HG03565 (cell line): ENCODE measurements at regions not wholly inside any gene's neighbourhood (a gene's known extent, or its start where the extent isn't known, plus 50 kb on each side); places are given as distances from the start of the nearest gene placed in this dataset.

ENCODE experiments used
- ATAC-seq: cut with Tn5 transposase; IDR thresholded peaks from one replicate; pipeline ENCODE4 v1.9.1; 2021; ENCODE audit warnings: mild to moderate bottlenecking, moderate library complexity; ENCODE audit not compliant: unreplicated experiment

DNA sequence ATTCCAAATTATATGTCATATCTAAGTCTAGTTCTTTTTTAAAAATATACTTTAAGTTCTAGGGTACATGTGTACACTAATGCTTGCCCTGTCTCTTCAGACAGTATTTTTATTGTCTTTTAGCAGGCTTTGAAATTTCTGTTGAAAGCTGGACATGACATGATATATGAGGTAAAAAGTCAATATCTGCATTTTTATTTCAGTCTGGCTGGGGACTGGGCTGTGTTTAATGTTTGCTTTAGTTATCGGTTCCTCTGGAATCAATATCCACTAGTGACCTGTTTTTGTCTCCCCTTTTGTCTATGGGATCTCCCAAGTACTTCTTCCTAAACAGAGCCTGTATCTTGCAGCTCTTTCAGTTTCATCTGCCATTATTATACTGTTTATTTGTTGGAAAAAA lies 786.2 kb upstream of the GJE1 start:
- no peak for ATAC-seq

DNA sequence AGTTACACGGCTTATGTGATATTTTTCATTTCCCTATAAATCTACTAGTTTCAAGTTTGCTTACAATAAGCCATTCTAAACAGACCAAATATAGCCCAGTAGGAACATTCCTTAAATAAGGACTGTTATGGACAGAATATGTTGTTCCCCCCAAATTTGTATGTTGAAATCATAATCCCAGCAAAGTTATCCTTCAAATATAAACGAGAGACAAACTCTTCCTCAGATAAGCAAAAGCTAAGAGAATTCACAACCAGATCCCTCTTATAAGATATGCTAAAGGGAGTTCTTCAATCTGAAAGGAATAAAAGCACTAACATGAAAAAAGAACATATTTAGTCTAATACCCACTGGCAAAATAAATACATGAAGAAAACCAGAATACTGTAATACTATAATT lies 795.5 kb upstream of the GJE1 start:
- no peak for ATAC-seq

DNA sequence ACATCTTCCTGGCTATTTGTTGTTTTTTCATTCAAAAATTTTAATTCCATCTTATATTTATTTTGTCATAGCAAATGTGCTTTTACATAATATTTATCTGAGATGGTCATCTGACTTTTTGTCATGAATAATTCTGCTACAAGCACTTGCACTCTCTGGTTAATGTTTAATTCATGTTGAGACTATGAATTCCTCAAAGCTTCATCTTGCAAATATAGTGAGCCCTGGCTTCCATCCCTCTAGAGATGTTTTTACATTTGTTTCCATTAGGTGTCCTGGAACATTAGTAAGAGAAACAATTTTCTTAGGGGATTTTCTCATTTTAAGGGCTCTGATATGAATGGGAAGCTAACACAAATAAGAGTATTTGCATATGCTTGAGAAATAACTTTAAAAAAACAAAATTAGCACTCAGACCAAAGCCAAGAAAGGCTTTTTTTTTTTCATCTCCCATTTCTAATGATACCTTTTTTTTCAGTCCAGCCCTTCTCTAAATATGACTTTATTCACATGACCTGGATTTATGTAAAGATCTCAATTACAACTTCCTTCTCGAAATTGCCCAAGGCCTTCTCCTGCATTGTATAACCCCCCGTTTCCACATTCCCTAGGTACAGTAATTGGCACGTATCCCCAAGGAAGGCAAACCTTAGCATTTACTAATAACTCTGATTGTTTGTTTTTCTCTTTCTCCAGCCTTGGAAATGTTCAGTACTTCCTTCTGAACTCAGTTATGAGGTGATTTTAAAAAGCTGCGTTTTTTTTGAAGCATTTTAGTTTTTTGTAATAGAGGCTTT lies 797.0 kb upstream of the GJE1 start:
- ATAC-seq = no peak

DNA sequence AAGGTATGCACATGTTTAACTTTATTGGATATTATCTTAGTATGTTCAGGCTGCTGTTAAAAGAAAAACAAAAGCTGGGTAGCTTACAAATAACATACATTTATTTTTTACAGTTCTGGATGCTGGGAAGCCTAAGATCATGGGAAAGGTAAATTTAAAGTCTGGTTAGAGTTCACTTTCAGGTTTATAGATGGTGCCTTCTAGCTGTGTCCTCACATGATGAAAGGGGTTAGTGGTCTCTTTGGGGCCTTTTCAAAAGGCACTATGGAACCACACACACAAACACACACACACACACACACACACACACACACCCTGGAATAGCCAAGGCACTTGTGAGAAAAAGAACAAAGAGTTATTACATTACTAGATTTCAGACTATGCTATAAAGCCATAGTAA lies 805.8 kb upstream of the GJE1 start:
- no peak for ATAC-seq

DNA sequence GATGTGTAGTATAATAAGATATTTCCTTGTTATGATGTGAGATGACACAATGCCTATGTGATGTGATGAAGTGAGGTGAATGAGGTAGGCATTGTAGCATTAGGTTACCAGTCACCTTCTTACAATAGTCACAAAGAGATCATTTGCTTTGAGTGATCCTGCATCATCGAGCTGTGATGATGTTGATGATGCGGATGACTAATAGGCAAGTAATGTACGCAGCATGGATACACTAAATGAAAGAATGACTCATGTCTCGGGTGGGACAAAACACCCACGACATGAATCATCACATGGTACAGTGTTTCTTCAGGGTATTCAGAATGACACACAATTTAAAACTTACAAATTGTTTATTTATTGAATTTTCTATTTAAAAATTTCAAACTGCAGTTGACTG lies 806.3 kb upstream of the GJE1 start:
- ATAC-seq = peak; percentile 59

DNA sequence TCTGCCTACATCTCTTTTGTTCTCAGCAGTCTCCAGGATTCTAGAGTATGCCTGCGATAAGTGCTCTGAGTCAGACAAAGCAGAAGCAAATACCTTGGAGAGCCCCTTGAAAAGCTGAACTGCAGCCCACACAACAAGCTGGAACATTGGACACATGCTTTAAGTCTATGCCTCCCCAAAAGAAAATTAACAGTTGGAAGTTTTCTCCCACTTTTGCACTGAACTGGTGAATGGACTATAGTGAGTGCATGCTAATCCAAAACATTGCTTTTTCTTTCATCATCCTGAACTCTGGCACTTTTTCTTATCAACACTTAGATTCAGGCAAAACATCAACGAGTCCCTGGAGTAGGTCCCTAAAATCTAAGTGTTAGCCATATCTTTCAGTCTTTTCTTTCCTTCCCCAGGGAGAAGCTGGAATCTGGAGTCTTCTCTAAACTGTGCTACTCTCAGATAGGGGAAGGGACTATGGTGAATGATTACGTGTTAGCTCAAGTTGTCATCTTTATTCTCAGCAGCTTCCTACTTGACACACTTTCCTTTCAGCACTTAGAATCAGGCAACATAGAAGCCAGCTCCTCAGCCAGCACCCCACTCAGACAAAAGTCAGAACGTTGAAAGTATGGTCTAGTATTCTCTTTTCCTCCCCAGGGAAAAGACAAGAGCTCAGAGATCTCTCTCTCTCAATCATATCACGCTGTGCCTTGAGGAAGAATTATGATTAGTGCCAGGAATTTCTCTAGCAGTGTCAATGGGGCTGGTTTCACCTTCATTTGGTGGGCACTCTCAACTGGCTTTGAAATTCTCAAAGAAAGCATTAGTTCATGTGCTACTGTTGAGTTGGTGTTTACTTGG lies 811.0 kb upstream of the GJE1 start:
- no peak for ATAC-seq

DNA sequence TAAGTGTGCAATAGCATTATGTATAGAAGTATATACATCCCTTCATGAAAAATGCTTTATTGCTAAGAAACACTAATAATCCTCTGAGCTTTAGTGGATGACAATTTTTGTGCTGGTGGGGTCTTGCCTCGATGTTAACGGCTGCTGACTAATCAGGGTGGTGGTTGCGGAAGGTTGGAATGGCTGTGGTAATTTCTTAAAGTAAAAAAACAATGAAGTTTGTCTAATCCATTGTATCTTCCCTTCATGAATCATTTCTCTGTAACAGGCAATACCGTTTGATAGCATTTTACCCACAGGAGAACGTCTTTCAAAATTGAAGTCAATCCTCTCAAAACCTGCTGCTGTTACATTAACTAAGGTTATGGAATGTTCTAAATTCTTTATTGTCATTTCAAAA lies 816.5 kb upstream of the GJE1 start:
- no peak for ATAC-seq

DNA sequence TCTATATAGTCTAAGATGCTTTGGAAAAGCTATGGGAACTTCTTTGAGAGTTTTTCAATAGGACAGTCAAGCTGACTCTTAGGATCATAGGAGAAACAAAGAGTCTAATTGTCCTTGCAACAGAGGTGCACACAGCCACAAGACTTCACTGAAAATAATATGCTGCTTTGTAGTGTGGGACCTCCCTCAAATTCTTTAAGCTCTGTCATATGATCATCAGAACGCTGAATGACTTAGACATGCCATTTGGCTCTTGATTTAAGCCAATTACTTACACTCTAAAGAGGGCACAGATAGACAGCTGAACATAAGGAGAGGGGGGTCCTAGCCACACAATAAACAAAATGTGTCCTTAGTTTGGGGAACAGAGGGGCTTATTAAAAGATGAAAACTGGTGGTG lies 818.7 kb upstream of the GJE1 start:
- no peak for ATAC-seq

DNA sequence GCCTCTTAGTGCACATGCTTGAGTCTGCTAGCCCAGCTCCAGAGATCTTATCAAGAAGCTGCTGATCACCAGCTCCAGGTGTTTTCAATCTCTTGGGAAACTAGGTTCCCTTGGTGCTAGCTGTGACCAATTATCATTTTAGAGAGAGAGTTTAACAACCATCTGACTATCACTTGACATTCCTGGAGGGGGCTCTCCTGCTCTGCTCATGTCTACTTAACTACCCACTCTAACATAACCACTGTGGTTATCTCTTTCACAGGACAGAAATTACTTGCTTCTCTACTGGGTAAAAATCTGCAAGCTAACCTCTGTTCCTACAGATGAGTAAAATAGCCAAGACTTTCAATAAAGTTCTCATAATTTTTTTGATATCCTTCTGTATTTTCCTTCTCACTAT lies 823.4 kb upstream of the GJE1 start:
- peak; percentile 58 for ATAC-seq

DNA sequence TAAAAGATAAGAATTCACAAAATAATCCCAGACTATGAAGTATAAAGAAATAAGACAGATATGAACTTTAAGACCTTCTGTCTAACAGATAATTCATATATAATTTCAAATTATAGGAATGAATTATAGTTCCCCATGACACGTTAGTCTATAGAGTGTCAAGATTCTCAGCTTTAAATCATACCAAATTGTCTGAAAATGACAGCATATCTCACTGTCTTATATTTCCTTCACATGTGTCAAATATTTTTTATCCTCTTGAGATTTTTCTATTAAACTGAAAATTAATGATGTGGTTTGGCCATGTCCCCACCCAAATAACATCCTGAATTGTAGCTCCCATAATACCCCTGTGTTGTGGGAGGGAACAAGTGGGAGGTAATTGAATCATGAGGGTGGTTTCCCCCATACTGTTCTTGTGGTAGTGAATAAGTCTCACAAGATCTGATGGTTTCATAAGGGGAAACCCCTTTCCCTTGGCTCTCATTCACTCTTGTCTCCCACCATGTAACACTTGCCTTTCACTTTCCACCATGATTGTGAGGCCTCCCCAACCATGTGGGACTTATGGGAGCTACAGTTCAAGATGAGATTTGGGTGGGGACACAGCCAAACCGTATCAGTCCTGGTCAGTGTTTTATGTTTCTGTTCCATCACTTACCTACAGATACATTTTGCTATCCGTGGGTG lies 825.3 kb upstream of the GJE1 start:
- ATAC-seq = no peak

DNA sequence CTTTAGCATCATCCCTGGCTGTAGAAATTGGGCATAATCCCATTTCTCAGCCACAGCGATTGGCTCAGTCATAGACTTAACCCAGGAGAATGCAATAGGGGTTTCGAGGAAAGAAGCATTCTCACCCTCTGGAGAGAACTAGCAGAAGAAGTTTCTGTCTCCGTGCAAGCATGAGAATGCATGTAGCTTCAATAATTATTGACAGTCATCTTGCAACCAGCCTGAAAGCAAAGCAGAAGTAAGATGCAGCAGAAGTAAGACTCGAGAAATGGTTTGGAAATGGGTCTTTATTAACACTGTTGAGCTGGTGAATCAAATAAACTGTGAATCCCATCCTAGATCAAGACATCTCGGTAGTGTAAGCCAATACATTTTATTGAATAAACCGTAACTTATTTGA lies 828.8 kb upstream of the GJE1 start:
- no peak for ATAC-seq

DNA sequence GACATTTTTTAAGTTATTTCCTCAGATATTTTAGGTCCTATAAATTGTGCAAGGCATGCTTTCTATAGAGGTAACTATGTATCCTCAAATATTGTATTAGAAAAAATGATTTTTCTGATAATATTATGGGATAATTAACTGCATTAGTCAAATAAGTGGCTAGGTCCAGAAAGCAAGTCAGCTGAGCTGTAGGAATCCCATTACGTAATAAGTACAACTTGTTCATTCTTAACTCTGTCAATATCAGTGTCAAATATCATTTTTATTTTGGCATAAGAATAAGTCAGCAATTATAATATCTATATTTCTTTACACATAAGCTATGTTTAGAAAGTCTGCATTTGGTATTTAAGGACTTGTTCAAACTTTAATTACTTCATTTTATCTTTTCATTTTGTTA lies 830.9 kb upstream of the GJE1 start:
- ATAC-seq = no peak

DNA sequence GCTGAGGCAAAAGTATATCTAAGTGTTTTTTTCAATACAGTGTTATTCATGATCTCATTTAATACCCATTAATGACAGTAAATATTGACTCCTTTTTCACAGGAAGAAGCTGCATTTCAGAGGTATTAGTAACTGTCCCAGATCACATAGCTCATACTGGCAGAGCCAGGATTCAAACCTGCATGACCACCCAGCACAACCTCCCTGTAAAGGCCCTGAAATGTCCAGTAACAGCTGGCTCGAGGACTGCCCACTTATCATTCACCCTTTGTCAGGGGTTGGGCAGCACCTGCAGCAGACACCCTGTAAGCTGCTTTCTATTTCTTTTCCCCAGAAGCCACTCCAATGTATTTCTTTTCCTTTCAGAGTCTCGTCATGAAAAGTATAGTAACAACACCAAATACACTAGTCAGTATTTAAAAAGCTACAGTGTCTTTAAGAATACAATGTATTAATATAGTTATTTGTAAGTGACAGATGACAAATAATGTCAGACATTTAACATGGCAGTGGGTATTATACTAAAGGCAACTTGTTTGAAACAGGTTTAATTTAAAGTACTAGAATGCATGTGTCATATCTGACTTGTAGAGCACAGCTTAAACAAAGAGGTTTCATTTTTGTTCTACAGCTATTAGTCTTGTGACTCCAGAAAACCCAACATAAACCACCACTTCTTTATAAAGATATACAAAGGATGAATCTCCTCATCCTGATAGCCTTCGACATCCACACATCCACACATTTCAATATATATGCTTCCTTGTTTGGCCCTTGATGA lies 841.6 kb upstream of the GJE1 start:
- ATAC-seq = no peak

DNA sequence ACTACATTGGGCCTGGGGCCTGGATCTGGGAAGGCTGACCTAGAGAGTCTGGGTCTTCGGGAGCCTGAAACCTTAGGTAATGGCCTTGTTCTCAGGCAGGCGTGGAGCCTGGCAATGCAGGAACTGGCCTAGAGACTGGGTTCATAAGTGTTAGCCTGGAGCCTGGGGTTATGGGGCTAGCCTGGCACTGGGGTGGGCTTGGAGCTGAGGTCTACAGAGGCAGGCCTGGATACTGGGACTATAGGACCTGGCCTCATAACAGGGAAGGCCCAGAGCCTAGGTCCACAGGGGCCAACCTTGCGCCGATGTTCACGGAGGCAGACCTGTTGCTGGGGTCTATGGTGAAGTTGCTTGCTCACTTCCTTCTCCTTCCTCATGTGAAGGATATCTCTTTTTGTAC lies 843.8 kb upstream of the GJE1 start:
- ATAC-seq = no peak

DNA sequence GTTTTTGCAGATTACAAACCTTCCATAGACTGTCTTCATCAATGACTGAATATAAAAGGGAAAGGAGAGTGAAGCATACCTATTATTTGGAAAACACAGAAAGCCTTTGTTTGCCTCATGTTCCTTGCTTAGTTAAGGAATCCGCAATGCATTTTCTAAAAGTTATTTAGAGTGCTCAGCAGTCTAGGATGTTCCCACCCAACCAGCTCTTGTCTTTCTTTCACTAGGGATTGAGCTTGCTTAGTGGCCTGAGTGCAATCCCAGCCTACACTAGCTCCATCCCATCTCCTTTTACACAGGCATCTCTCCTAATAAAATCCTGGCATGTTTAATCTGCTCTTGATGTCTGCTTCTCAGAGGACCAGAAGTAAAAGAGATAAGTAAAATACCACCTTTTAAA lies 850.5 kb upstream of the GJE1 start:
- ATAC-seq = no peak

DNA sequence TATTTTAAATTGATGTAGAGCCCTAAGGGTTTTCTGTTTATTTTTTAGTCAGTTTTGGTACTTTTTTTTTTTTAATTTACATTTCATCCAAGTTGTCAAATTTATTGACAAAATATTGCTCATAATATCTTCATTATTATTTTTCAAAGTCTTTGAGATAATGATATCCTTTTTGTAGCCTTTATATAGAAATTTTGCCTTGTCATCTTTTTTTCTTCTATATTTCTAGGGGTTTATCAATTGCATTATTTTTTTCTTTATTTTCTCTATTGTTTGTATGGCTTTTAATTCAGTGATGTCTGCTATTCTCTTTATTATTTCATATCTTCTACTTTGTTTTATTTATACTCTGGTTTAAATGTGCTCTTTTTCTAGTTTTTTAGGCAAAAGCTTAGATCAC lies 863.0 kb upstream of the GJE1 start:
- no peak for ATAC-seq

DNA sequence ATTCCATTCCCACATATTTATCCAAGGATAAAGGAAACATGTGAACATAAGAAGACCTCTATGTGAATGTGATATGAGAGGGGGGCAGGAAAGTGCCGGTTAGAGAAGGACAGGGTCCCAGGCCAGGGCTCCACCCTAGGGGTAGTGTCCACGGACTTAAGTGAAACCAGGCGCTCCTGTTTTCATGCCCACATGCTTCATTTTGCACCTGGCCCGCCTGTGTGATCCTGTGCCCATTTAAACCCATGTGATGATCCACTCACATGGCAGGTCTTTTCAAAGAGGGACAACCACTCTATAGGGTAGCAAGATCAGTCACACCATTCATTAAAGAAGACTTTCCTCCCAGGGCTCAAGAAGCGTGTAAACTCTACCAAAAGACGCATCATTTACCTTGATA lies 865.3 kb upstream of the GJE1 start:
- no peak for ATAC-seq

DNA sequence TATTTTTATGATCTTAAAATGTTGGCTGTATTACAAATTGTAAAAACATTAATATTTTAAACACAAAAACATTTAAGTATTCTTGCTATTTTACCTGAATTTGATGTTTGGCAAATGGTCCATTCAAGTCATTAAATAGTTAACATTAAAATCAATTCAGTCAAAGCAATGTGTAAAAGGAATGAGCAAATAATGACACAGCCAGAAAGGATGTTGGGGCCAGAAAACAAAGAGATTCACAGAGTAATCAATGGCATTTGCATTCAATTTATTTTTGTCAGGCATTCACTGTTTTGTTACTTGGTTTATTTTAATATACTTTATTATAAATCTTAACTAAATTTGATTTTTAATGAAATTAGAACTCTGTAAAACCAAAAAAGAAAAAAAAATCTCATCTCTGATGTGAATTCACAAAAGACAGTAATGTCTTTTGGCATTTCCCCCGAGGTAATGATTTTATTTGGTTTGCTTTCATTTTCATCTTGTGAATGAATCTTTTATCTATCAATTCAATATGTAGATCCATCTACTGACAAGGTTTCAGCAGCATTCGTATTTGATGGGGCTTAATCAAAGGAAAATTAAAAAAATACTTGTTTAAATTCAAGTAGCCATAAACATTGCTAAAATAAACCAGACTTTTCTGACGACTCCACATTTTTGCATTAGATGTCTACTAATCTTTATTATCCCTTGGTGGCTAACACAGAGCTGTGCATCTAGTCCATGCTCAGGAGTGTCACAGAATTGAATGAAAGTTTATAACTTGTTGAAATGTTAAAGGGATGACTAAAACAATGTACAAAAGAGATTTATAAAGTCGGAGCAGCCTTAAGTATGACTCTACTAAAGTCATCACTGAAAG lies 866.7 kb upstream of the GJE1 start:
- no peak for ATAC-seq

DNA sequence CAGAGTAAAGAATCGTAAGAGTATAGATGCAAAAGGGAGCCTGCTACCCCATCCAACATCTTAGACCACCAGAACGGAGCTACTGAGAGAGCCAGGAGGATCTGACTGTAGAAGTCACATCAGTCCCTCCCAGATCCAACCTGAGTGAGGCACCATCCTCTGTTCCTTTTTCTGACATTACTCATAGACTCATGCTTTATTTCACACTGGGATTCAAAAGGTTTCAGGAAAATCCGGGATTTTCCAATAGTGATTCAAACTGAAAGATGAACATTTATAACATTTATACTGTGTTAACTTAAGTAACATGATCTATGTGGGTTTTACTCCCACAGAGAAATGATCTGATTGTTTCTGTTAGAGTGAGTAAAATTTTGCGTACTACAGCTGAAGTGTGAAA lies 868.6 kb upstream of the GJE1 start:
- ATAC-seq = no peak

DNA sequence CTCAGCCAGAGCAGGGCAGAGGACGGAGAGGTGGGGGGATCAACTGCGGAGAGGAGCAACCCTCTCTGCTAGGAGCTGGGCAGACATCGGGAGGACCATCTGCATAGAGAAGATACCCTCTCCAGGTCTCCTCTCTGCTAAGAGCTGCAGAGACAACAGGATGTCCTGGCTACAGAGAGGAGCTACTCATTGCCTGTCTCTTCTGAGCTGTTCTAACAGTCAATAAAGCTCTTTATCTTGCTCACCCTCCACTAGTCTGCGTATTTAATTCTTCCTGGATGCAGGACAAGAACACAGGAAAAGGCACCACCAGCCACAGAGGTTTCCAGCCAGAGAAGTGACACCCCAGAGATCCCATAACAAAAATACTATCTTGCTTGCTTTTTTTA lies 871.1 kb upstream of the GJE1 start:
- ATAC-seq = no peak
